Ectodermal cell (in vitro differentiated cells): ENCODE measurements at regions not wholly inside any gene's neighbourhood (a gene's known extent, or its start where the extent isn't known, plus 50 kb on each side); places are given as distances from the start of the nearest gene placed in this dataset.

Source experiments
- H3K27ac ChIP-seq: 2 replicates; pipeline ENCODE4 v1.7.0; 2013; ENCODE audit warnings: mild to moderate bottlenecking, low read depth, low read length; ENCODE audit not compliant: insufficient read depth, poor library complexity, severe bottlenecking
- H3K27me3 ChIP-seq: 2 replicates; pipeline ENCODE4 v1.7.0; 2013; ENCODE audit warnings: mild to moderate bottlenecking, low read length; ENCODE audit not compliant: insufficient read depth, control insufficient read depth, poor library complexity, severe bottlenecking
- H3K36me3 ChIP-seq: one replicate; pipeline ENCODE4 v1.7.0; 2013; ENCODE audit warnings: low read length; ENCODE audit not compliant: control insufficient read depth, insufficient read depth
- H3K4me1 ChIP-seq: one replicate; pipeline ENCODE4 v1.7.0; 2013; ENCODE audit warnings: low read length; ENCODE audit not compliant: control insufficient read depth, insufficient read depth
- H3K4me3 ChIP-seq: 2 replicates; pipeline ENCODE4 v1.7.0; 2013; ENCODE audit warnings: low read depth, low read length, control low read depth; ENCODE audit not compliant: insufficient read depth
- H3K9me3 ChIP-seq: 2 replicates; pipeline ENCODE4 v1.7.0; 2013; ENCODE audit warnings: mild to moderate bottlenecking, low read length, moderate library complexity; ENCODE audit not compliant: control insufficient read depth
- WGBS, 2 experiments: methylation state at CpG; one replicate each; pipeline ENCODE4 v1.1.7; 2013; ENCODE audit warnings: missing lambda C conversion rate in 2 of 2; 5-methylcytosine and 5-hydroxymethylcytosine counted together

GRCh38 chr12:4210183-4210582 lies 63.4 kb upstream of the CCND2 start:
- WGBS, 2 experiments, result 92 to 95% methylated on average over 4 of the region's 4 CpGs
- no peaks in the 10 kb centered on the region for H3K36me3 ChIP-seq
- no peaks in the 10 kb centered on the region for H3K27me3 ChIP-seq
- no peaks in the 10 kb centered on the region for H3K4me1 ChIP-seq
- H3K27ac ChIP-seq, result no peak overlapping the region
- H3K9me3 ChIP-seq, result no peaks in the 10 kb centered on the region
- no peak overlapping the region for H3K4me3 ChIP-seq

GRCh38 chr12:4206470-4206869 lies 67.1 kb upstream of the CCND2 start:
- WGBS, 2 experiments, result 95 to 97% methylated on average over 9 of the region's 9 CpGs
- no peaks in the 10 kb centered on the region for H3K27me3 ChIP-seq

GRCh38 chr12:4203772-4204376 lies 69.7 kb upstream of the CCND2 start:
- Histone ChIP-seq H3K27me3 (no peaks in the 10 kb centered on the region), H3K4me1 (no peaks in the 10 kb centered on the region), H3K27ac (no peak overlapping the region), H3K9me3 (no peaks in the 10 kb centered on the region), H3K36me3 (no peaks in the 10 kb centered on the region), H3K4me3 (no peak overlapping the region)
- 27 to 37% methylated on average over 3 of the region's 3 CpGs for WGBS, 2 experiments

More at GRCh38 chr12:4206470-4206869, 67.1 kb upstream of the CCND2 start:
- Histone ChIP-seq H3K4me1 (no peaks in the 10 kb centered on the region), H3K36me3 (no peaks in the 10 kb centered on the region), H3K9me3 (no peaks in the 10 kb centered on the region), H3K4me3 (no peak overlapping the region), H3K27ac (no peak overlapping the region)

GRCh38 chr12:4202918-4203317 lies 70.6 kb upstream of the CCND2 start:
- H3K36me3 ChIP-seq, result no peaks in the 10 kb centered on the region
- no peaks in the 10 kb centered on the region for H3K4me1 ChIP-seq
- no peaks in the 10 kb centered on the region for H3K27me3 ChIP-seq
- 90 to 91% methylated on average over 5 of the region's 5 CpGs for WGBS, 2 experiments
- H3K4me3 ChIP-seq, result no peak overlapping the region
- H3K9me3 ChIP-seq, result no peaks in the 10 kb centered on the region
- no peak overlapping the region for H3K27ac ChIP-seq

- WGBS, 2 experiments, result 82 to 85% methylated on average over 7 of the region's 7 CpGs
Measured at GRCh38 chr12:4202487-4202886, 71.1 kb upstream of the CCND2 start.

GRCh38 chr12:4201333-4202100 lies 72.0 kb upstream of the CCND2 start:
- Histone ChIP-seq H3K4me1 (no peaks in the 10 kb centered on the region), H3K4me3 (no peak overlapping the region), H3K27me3 (no peaks in the 10 kb centered on the region), H3K27ac (no peak overlapping the region), H3K36me3 (no peaks in the 10 kb centered on the region), H3K9me3 (no peaks in the 10 kb centered on the region)
- 91% methylated on average over 13 of the region's 13 CpGs for WGBS, 2 experiments

More at GRCh38 chr12:4202487-4202886, 71.1 kb upstream of the CCND2 start:
- Histone ChIP-seq H3K27me3 (no peaks in the 10 kb centered on the region), H3K27ac (no peak overlapping the region), H3K4me1 (no peaks in the 10 kb centered on the region), H3K4me3 (no peak overlapping the region), H3K36me3 (no peaks in the 10 kb centered on the region), H3K9me3 (no peaks in the 10 kb centered on the region)

- Histone ChIP-seq H3K9me3 (no peaks in the 10 kb centered on the region), H3K4me3 (no peak overlapping the region), H3K27ac (no peak overlapping the region), H3K4me1 (no peaks in the 10 kb centered on the region), H3K36me3 (no peaks in the 10 kb centered on the region), H3K27me3 (no peaks in the 10 kb centered on the region)
- 92 to 94% methylated on average over 11 of the region's 11 CpGs for WGBS, 2 experiments
Measured at GRCh38 chr12:4197922-4198763, 75.4 kb upstream of the CCND2 start.

GRCh38 chr12:4196805-4197420 lies 76.6 kb upstream of the CCND2 start:
- H3K9me3 ChIP-seq, result no peaks in the 10 kb centered on the region
- H3K27ac ChIP-seq, result no peak overlapping the region
- H3K4me3 ChIP-seq, result no peak overlapping the region
- H3K4me1 ChIP-seq, result no peaks in the 10 kb centered on the region
- WGBS, 2 experiments, result 89 to 90% methylated on average over 8 of the region's 8 CpGs
- H3K36me3 ChIP-seq, result no peaks in the 10 kb centered on the region
- H3K27me3 ChIP-seq, result no peaks in the 10 kb centered on the region

GRCh38 chr12:4194668-4195067 lies 78.9 kb upstream of the CCND2 start:
- no peak overlapping the region for H3K27ac ChIP-seq
- no peaks in the 10 kb centered on the region for H3K36me3 ChIP-seq
- 94% methylated on average over 10 of the region's 10 CpGs for WGBS, 2 experiments
- no peak overlapping the region for H3K4me3 ChIP-seq
- no peaks in the 10 kb centered on the region for H3K4me1 ChIP-seq
- H3K27me3 ChIP-seq, result no peaks in the 10 kb centered on the region
- H3K9me3 ChIP-seq, result no peaks in the 10 kb centered on the region

- H3K9me3 ChIP-seq, result no peaks in the 10 kb centered on the region
- WGBS, 2 experiments, result 59 to 60% methylated on average over 7 of the region's 8 CpGs
- H3K27me3 ChIP-seq, result no peaks in the 10 kb centered on the region
- no peaks in the 10 kb centered on the region for H3K4me1 ChIP-seq
- H3K4me3 ChIP-seq, result no peak overlapping the region
- no peak overlapping the region for H3K27ac ChIP-seq
- H3K36me3 ChIP-seq, result no peaks in the 10 kb centered on the region
Measured at GRCh38 chr12:4193821-4194220, 79.7 kb upstream of the CCND2 start.
